Neural cell (in vitro differentiated cells): ENCODE measurements at regions not wholly inside any gene's neighbourhood (a gene's known extent, or its start where the extent isn't known, plus 50 kb on each side); places are given as distances from the start of the nearest gene placed in this dataset.

Source experiments
- H2AFZ ChIP-seq: fragments of 200-600, 300-800 bp; sonication (generic), shearing (Covaris generic); 2 replicates; pipeline ENCODE4 v1.6.0; 2014; ENCODE audit warnings: low read depth, mild to moderate bottlenecking, antibody characterized with exemption, low read length, moderate library complexity
- H3F3A ChIP-seq: fragments of 200-600 bp; shearing (Covaris generic); 2 replicates; pipeline ENCODE4 v1.6.1; 2016; ENCODE audit warnings: mild to moderate bottlenecking, moderate library complexity, mixed read lengths, antibody characterized with exemption, low read length; ENCODE audit not compliant: insufficient read depth, poor library complexity, severe bottlenecking
- H3K27ac ChIP-seq: fragments of 200-600, 300-800 bp; sonication (generic), shearing (Covaris generic); 2 replicates; pipeline ENCODE4 v1.5.1; 2014; ENCODE audit warnings: mild to moderate bottlenecking, low read length, moderate library complexity
- H3K27me3 ChIP-seq: fragments of 300-800, 200-600 bp; sonication (generic), shearing (Covaris generic); 2 replicates; pipeline ENCODE4 v1.6.0; 2014; ENCODE audit warnings: mild to moderate bottlenecking, low read depth, low read length, moderate library complexity; ENCODE audit not compliant: insufficient read depth
- H3K36me3 ChIP-seq: fragments of 300-800, 200-600 bp; sonication (generic), shearing (Covaris generic); 2 replicates; pipeline ENCODE4 v1.5.1; 2014; ENCODE audit warnings: mild to moderate bottlenecking, antibody characterized with exemption, low read length, moderate library complexity; ENCODE audit not compliant: insufficient read depth
- H3K4me2 ChIP-seq: fragments of 300-800, 200-600 bp; sonication (generic), shearing (Covaris generic); 2 replicates; pipeline ENCODE4 v1.6.0; 2014; ENCODE audit warnings: mild to moderate bottlenecking, low read length
- H3K4me3 ChIP-seq: fragments of 300-800, 200-600 bp; sonication (generic), shearing (Covaris generic); 2 replicates; pipeline ENCODE4 v1.5.1; 2014; ENCODE audit warnings: mild to moderate bottlenecking, low read length, moderate library complexity
- H3K79me2 ChIP-seq: fragments of 200-600 bp; shearing (Covaris generic); replicated peaks from 2 replicates; pipeline ENCODE4 v1.6.0; 2014; ENCODE audit warnings: mild to moderate bottlenecking, low read length, moderate library complexity; ENCODE audit not compliant: insufficient read depth
- H3K9ac ChIP-seq: fragments of 300-800, 200-600 bp; sonication (generic), shearing (Covaris generic); 2 replicates; pipeline ENCODE4 v1.6.1; 2016; ENCODE audit warnings: mild to moderate bottlenecking, low read length, mixed read lengths
- H3K9me2 ChIP-seq: fragments of 200-600 bp; shearing (Covaris generic); 2 replicates; pipeline ENCODE4 v1.6.1; 2016; ENCODE audit warnings: mild to moderate bottlenecking, low read length, mixed read lengths; ENCODE audit not compliant: insufficient read depth
- H3K9me3 ChIP-seq: fragments of 200-600, 300-800 bp; sonication (generic), shearing (Covaris generic); 2 replicates; pipeline ENCODE4 v1.6.1; 2016; ENCODE audit warnings: mild to moderate bottlenecking, mixed run types, low read length, moderate library complexity, mixed read lengths
- H4K20me1 ChIP-seq: fragments of 200-600 bp; shearing (Covaris generic); 2 replicates; pipeline ENCODE4 v1.6.1; 2016; ENCODE audit warnings: mild to moderate bottlenecking, mixed run types; ENCODE audit not compliant: insufficient read depth
- CTCF ChIP-seq: fragments of 450-650 bp; IDR thresholded peaks from 2 replicates; pipeline ENCODE4 v1.5.1; 2014; ENCODE audit warnings: antibody characterized with exemption, mild to moderate bottlenecking, moderate library complexity; ENCODE audit not compliant: poor library complexity, severe bottlenecking
- EP300 ChIP-seq: fragments of 450-650 bp; conservative IDR thresholded peaks from 2 replicates; pipeline ENCODE4 v1.6.1; 2014; ENCODE audit warnings: antibody characterized with exemption, mild to moderate bottlenecking, moderate library complexity; ENCODE audit not compliant: poor library complexity, severe bottlenecking
- EZH2 ChIP-seq: fragments of 200-600, 300-800 bp; shearing (Covaris generic), sonication (generic); IDR thresholded peaks from 2 replicates; pipeline ENCODE4 v1.6.1; 2014; ENCODE audit warnings: antibody characterized with exemption, low read length, borderline replicate concordance, mild to moderate bottlenecking; ENCODE audit not compliant: insufficient read depth, poor library complexity, severe bottlenecking
- MXI1 ChIP-seq: fragments of 450-650 bp; conservative IDR thresholded peaks from 2 replicates; pipeline ENCODE4 v1.6.1; 2014; ENCODE audit warnings: antibody characterized with exemption, mild to moderate bottlenecking; ENCODE audit not compliant: poor library complexity, severe bottlenecking
- POLR2AphosphoS5 ChIP-seq: IDR thresholded peaks from 2 replicates; pipeline ENCODE4 v1.6.1; 2012
- RAD21 ChIP-seq: fragments of 450-650 bp; conservative IDR thresholded peaks from 2 replicates; pipeline ENCODE4 v1.6.1; 2014; ENCODE audit warnings: antibody characterized with exemption, mild to moderate bottlenecking, moderate library complexity
- REST ChIP-seq: IDR thresholded peaks from 2 replicates; pipeline ENCODE4 v1.6.1; 2012; ENCODE audit warnings: borderline replicate concordance
- SMC3 ChIP-seq: fragments of 450-650 bp; conservative IDR thresholded peaks from 2 replicates; pipeline ENCODE4 v1.6.1; 2014; ENCODE audit warnings: antibody characterized with exemption, mild to moderate bottlenecking, moderate library complexity; ENCODE audit not compliant: poor library complexity
- TAF1 ChIP-seq: IDR thresholded peaks from 2 replicates; pipeline ENCODE4 v1.6.1; 2012; ENCODE audit warnings: low read depth

GRCh38 chr2:187617905-187618304 lies 63.7 kb upstream of the TFPI start:
- no peaks in the 10 kb centered on the region for H3F3A ChIP-seq
- H3K27ac ChIP-seq, result no peak overlapping the region
- H3K36me3 ChIP-seq, result no peaks in the 10 kb centered on the region
- H3K9me3 ChIP-seq, result no peaks in the 10 kb centered on the region
- no peak overlapping the region for H3K9ac ChIP-seq
- no peaks in the 10 kb centered on the region for H3K9me2 ChIP-seq
- H4K20me1 ChIP-seq, result no peaks in the 10 kb centered on the region
- H3K79me2 ChIP-seq, result no peaks in the 10 kb centered on the region
- H3K4me2 ChIP-seq, result no peak overlapping the region
- H3K4me3 ChIP-seq, result no peak overlapping the region
- peaks cover 3% of the 10 kb centered on the region for H3K27me3 ChIP-seq
- H2AFZ ChIP-seq, result no peak overlapping the region
- TF ChIP-seq EZH2, result no peak
- no peak for TF ChIP-seq CTCF
- TF ChIP-seq MXI1, result no peak
- no peak for TF ChIP-seq RAD21
- no peak for TF ChIP-seq EP300
- TF ChIP-seq POLR2AphosphoS5, result no peak

GRCh38 chr2:187618813-187619212 lies 64.6 kb upstream of the TFPI start:
- Histone ChIP-seq H3K9me3 (no peaks in the 10 kb centered on the region), H3K79me2 (no peaks in the 10 kb centered on the region), H3K4me3 (peak overlapping the region; percentile 37), H3K27ac (peak overlapping the region; percentile 3), H2AFZ (peak overlapping the region; percentile 15), H3K9ac (no peak overlapping the region), H3K4me2 (peak overlapping the region; percentile 27), H4K20me1 (no peaks in the 10 kb centered on the region), H3K27me3 (peaks cover 3% of the 10 kb centered on the region), H3K36me3 (no peaks in the 10 kb centered on the region), H3F3A (no peaks in the 10 kb centered on the region), H3K9me2 (no peaks in the 10 kb centered on the region)
- TF ChIP-seq SMC3 (no peak), EP300 (no peak), POLR2AphosphoS5 (no peak), EZH2 (no peak), RAD21 (no peak), TAF1 (no peak), CTCF (no peak)

- Histone ChIP-seq H3F3A (no peaks in the 10 kb centered on the region), H3K27ac (no peak overlapping the region), H3K36me3 (no peaks in the 10 kb centered on the region), H4K20me1 (no peaks in the 10 kb centered on the region), H3K9ac (no peak overlapping the region), H2AFZ (no peak overlapping the region), H3K79me2 (no peaks in the 10 kb centered on the region), H3K9me2 (no peaks in the 10 kb centered on the region), H3K27me3 (no peaks in the 10 kb centered on the region), H3K9me3 (no peaks in the 10 kb centered on the region), H3K4me3 (no peak overlapping the region), H3K4me2 (no peak overlapping the region)
- TF ChIP-seq MXI1 (no peak), CTCF (no peak), RAD21 (no peak), EZH2 (no peak), SMC3 (no peak), POLR2AphosphoS5 (no peak), TAF1 (no peak), REST (no peak), EP300 (no peak)
These were observed 72.9 kb upstream of the TFPI start for GRCh38 chr2:187627153-187627552.
